HG02840 (cell line): ENCODE measurements at regions not wholly inside any gene's neighbourhood (a gene's known extent, or its start where the extent isn't known, plus 50 kb on each side); places are given as distances from the start of the nearest gene placed in this dataset.

Source experiments
- ATAC-seq: cut with Tn5 transposase; IDR thresholded peaks from one replicate; pipeline ENCODE4 v1.9.1; 2021; ENCODE audit warnings: mild to moderate bottlenecking, moderate library complexity, moderate number of reproducible peaks; ENCODE audit not compliant: unreplicated experiment, low FRiP score

GRCh38 chr5:60387051-60387440 lies 312.9 kb downstream of the DEPDC1B start:
- ATAC-seq: no peak

GRCh38 chr5:60386436-60387050 lies 313.4 kb downstream of the DEPDC1B start:
- no peak for ATAC-seq

- ATAC-seq: no peak
These were observed 317.2 kb downstream of the DEPDC1B start for GRCh38 chr5:60382716-60383115.

GRCh38 chr5:60379907-60380306 lies 320.1 kb downstream of the DEPDC1B start:
- no peak for ATAC-seq

GRCh38 chr5:60377826-60378225 lies 322.1 kb downstream of the DEPDC1B start:
- ATAC-seq: no peak

- no peak for ATAC-seq
These were observed 323.1 kb downstream of the DEPDC1B start for GRCh38 chr5:60376860-60377259.

GRCh38 chr5:60374409-60374808 lies 325.6 kb downstream of the DEPDC1B start:
- no peak for ATAC-seq

GRCh38 chr5:60372786-60373185 lies 327.2 kb downstream of the DEPDC1B start:
- ATAC-seq: no peak

GRCh38 chr5:60371065-60371464 lies 328.9 kb downstream of the DEPDC1B start:
- ATAC-seq: no peak

GRCh38 chr5:60370508-60370907 lies 329.5 kb downstream of the DEPDC1B start:
- ATAC-seq: no peak

GRCh38 chr5:60369391-60369790 lies 330.6 kb downstream of the DEPDC1B start:
- no peak for ATAC-seq

- no peak for ATAC-seq
These were observed 331.9 kb downstream of the DEPDC1B start for GRCh38 chr5:60368100-60368499.

GRCh38 chr5:60366489-60366888 lies 333.5 kb downstream of the DEPDC1B start:
- ATAC-seq: no peak

GRCh38 chr5:60365001-60365400 lies 335.0 kb downstream of the DEPDC1B start:
- no peak for ATAC-seq

- no peak for ATAC-seq
These were observed 337.8 kb downstream of the DEPDC1B start for GRCh38 chr5:60362158-60362557.

GRCh38 chr5:60360355-60360754 lies 339.6 kb downstream of the DEPDC1B start:
- ATAC-seq: no peak

- ATAC-seq: no peak
These were observed 342.7 kb downstream of the DEPDC1B start for GRCh38 chr5:60357302-60357701.

- no peak for ATAC-seq
These were observed 343.2 kb downstream of the DEPDC1B start for GRCh38 chr5:60356745-60357144.

- ATAC-seq: no peak
These were observed 344.8 kb downstream of the DEPDC1B start for GRCh38 chr5:60355181-60355580.

GRCh38 chr5:60354311-60354710 lies 345.7 kb downstream of the DEPDC1B start:
- no peak for ATAC-seq

GRCh38 chr5:60352992-60353599 lies 346.9 kb downstream of the DEPDC1B start:
- ATAC-seq: no peak

GRCh38 chr5:60350794-60351193 lies 349.2 kb downstream of the DEPDC1B start:
- no peak for ATAC-seq
